SK-N-MC (cell line): ENCODE measurements at regions not wholly inside any gene's neighbourhood (a gene's known extent, or its start where the extent isn't known, plus 50 kb on each side); places are given as distances from the start of the nearest gene placed in this dataset.

Experiments
- DNase-seq: peaks from one replicate; pipeline ENCODE4 v3.0.0-alpha.2; 2011; ENCODE audit warnings: low read depth, low spot score
- H3K27ac ChIP-seq: fragments of 200-600 bp; sonication (generic); 2 replicates; pipeline ENCODE4 v1.5.1; 2016; ENCODE audit warnings: mixed run types
- H3K36me3 ChIP-seq: fragments of 200-600 bp; sonication (generic); 2 replicates; pipeline ENCODE4 v1.6.1; 2017; ENCODE audit warnings: antibody characterized with exemption, low read length, mixed read lengths; ENCODE audit not compliant: insufficient read depth
- H3K4me3 ChIP-seq: fragments of 200-600 bp; sonication (generic); 2 replicates; pipeline ENCODE4 v1.5.1; 2016
- H3K9ac ChIP-seq: fragments of 200-600 bp; sonication (generic); 2 replicates; pipeline ENCODE4 v1.8.0; 2017; ENCODE audit warnings: mixed run types, mixed read lengths; ENCODE audit not compliant: insufficient read length
- H3K9me3 ChIP-seq: fragments of 200-600 bp; sonication (generic); 2 replicates; pipeline ENCODE4 v1.6.1; 2017; ENCODE audit warnings: low read depth, mild to moderate bottlenecking, antibody characterized with exemption, low read length, moderate library complexity, mixed read lengths
- EZH2 ChIP-seq: fragments of 200-600 bp; sonication (generic); IDR thresholded peaks from one replicate; pipeline ENCODE4 v1.6.1; 2017; ENCODE audit warnings: antibody characterized with exemption
- FOXP2 ChIP-seq: optimal IDR thresholded peaks from 2 replicates; pipeline ENCODE3; 2011; ENCODE audit warnings: mild to moderate bottlenecking, moderate library complexity; ENCODE audit not compliant: insufficient read depth; ENCODE audit errors: extremely low read length, control extremely low read depth
- POLR2AphosphoS5 ChIP-seq: IDR thresholded peaks from 2 replicates; pipeline ENCODE4 v1.6.1; 2012; ENCODE audit warnings: mild to moderate bottlenecking, low read depth, low read length, borderline replicate concordance

- no peak overlapping the region for H3K4me3 ChIP-seq
- H3K27ac ChIP-seq: no peak overlapping the region
- DNase-seq: no peak
- no peaks in the 10 kb centered on the region; the same call in 1 of the 2 replicates for H3K9me3 ChIP-seq
- no peak for TF ChIP-seq EZH2
- no peak for TF ChIP-seq POLR2AphosphoS5
- TF ChIP-seq FOXP2: no peak
- no peak overlapping the region for H3K9ac ChIP-seq
- H3K36me3 ChIP-seq: no peaks in the 10 kb centered on the region
These were observed 145.3 kb downstream of the FAM83B start for GRCh38 chr6:54991761-54992330.

- Histone ChIP-seq H3K9ac (no peak overlapping the region), H3K4me3 (no peak overlapping the region), H3K27ac (no peak overlapping the region), H3K36me3 (no peaks in the 10 kb centered on the region), H3K9me3 (no peaks in the 10 kb centered on the region; the same call in 1 of the 2 replicates)
- DNase-seq: no peak
- TF ChIP-seq EZH2 (no peak), POLR2AphosphoS5 (no peak), FOXP2 (no peak)
These were observed 146.2 kb downstream of the FAM83B start for GRCh38 chr6:54992789-54993188.

GRCh38 chr6:54993294-54993693, 146.7 kb downstream of the FAM83B start:
- H3K27ac ChIP-seq: no peak overlapping the region
- DNase-seq: no peak
- no peak overlapping the region for H3K9ac ChIP-seq
- TF ChIP-seq POLR2AphosphoS5: no peak
- no peak for TF ChIP-seq EZH2
- no peak for TF ChIP-seq FOXP2
- no peaks in the 10 kb centered on the region for H3K36me3 ChIP-seq
- no peak overlapping the region for H3K4me3 ChIP-seq
- no peaks in the 10 kb centered on the region; the same call in 1 of the 2 replicates for H3K9me3 ChIP-seq

GRCh38 chr6:54993948-54994347, 147.4 kb downstream of the FAM83B start:
- no peak overlapping the region for H3K4me3 ChIP-seq
- DNase-seq: no peak

GRCh38 chr6:54998576-54998975, 152.0 kb downstream of the FAM83B start:
- no peaks in the 10 kb centered on the region for H3K9me3 ChIP-seq
- no peak for TF ChIP-seq EZH2
- no peak for TF ChIP-seq POLR2AphosphoS5
- no peak for TF ChIP-seq FOXP2
- H3K4me3 ChIP-seq: no peak overlapping the region
- DNase-seq: no peak
- H3K27ac ChIP-seq: no peak overlapping the region
- no peaks in the 10 kb centered on the region for H3K36me3 ChIP-seq
- no peak overlapping the region for H3K9ac ChIP-seq

More at GRCh38 chr6:54993948-54994347, 147.4 kb downstream of the FAM83B start:
- Histone ChIP-seq H3K36me3 (no peaks in the 10 kb centered on the region), H3K9ac (no peak overlapping the region), H3K27ac (no peak overlapping the region), H3K9me3 (no peaks in the 10 kb centered on the region; the same call in 1 of the 2 replicates)
- TF ChIP-seq EZH2 (no peak), POLR2AphosphoS5 (no peak), FOXP2 (no peak)

GRCh38 chr6:55003719-55004430, 157.3 kb downstream of the FAM83B start:
- no peak for TF ChIP-seq EZH2
- no peak for TF ChIP-seq FOXP2
- no peak for TF ChIP-seq POLR2AphosphoS5
- DNase-seq: no peak

GRCh38 chr6:55009131-55009530, 162.6 kb downstream of the FAM83B start:
- no peak for DNase-seq
- Histone ChIP-seq H3K27ac (no peak overlapping the region), H3K4me3 (no peak overlapping the region), H3K9ac (no peak overlapping the region), H3K36me3 (no peaks in the 10 kb centered on the region), H3K9me3 (no peaks in the 10 kb centered on the region)
- TF ChIP-seq POLR2AphosphoS5 (no peak), EZH2 (no peak), FOXP2 (no peak)

More at GRCh38 chr6:55003719-55004430, 157.3 kb downstream of the FAM83B start:
- Histone ChIP-seq H3K36me3 (no peaks in the 10 kb centered on the region), H3K9me3 (no peaks in the 10 kb centered on the region), H3K27ac (no peak overlapping the region), H3K9ac (no peak overlapping the region), H3K4me3 (no peak overlapping the region)

- DNase-seq: no peak
- Histone ChIP-seq H3K9ac (no peak overlapping the region), H3K27ac (no peak overlapping the region), H3K4me3 (no peak overlapping the region), H3K9me3 (no peaks in the 10 kb centered on the region), H3K36me3 (no peaks in the 10 kb centered on the region)
- TF ChIP-seq EZH2: no peak
- no peak for TF ChIP-seq FOXP2
- no peak for TF ChIP-seq POLR2AphosphoS5
These were observed 163.3 kb upstream of the HCRTR2 start for GRCh38 chr6:55011034-55011433.
